Stomach (tissue), 8 donors: ENCODE measurements at regions not wholly inside any gene's neighbourhood (a gene's known extent, or its start where the extent isn't known, plus 50 kb on each side); places are given as distances from the start of the nearest gene placed in this dataset.
A peak's percentile ranks its signal among the peaks of the same experiment; 100 is the strongest.

ENCODE experiments used
- DNase-seq, 2 donors: peaks; one replicate each; pipeline versions ENCODE4 v3.0.0 to v3.0.0-alpha.2; 2013 to 2019
- H3K27ac ChIP-seq, 5 donors: fragments of 200-600 bp in 4 of 5; sonication (generic) in 4 of 5; one replicate each; pipeline ENCODE4 v1.5.1; 2013 to 2019; ENCODE audit warnings: mild to moderate bottlenecking in 1 of 5, moderate library complexity in 1 of 5
- H3K27me3 ChIP-seq, 3 donors: fragments of 200-600 bp; sonication (generic); one replicate each; pipeline ENCODE4 v1.5.1; 2017 to 2019; ENCODE audit warnings: mixed run types in 1 of 3
- H3K36me3 ChIP-seq, 4 donors: fragments of 200-600 bp; sonication (generic); 1 replicate in 3 of 4; 2 replicates in 1 of 4; pipeline ENCODE4 v1.5.1; 2016 to 2019
- H3K4me1 ChIP-seq, 4 donors: fragments of 200-600 bp; sonication (generic); one replicate each; pipeline ENCODE4 v1.5.1; 2016 to 2019
- H3K4me3 ChIP-seq, 4 donors: fragments of 200-600 bp; sonication (generic) in 3 of 4; one replicate each; pipeline ENCODE4 v1.5.1; 2016 to 2019; ENCODE audit warnings: mild to moderate bottlenecking in 1 of 4
- H3K9me3 ChIP-seq, 4 donors: fragments of 200-600 bp; sonication (generic); one replicate each; pipeline ENCODE4 v1.5.1; 2016 to 2019
- EP300 ChIP-seq: sonication (generic); formaldehyde crosslinking; IDR thresholded peaks from one replicate; pipeline ENCODE4 v1.6.1; 2017; ENCODE audit warnings: antibody characterized with exemption
- POLR2A ChIP-seq, 4 donors: fragments of 450-650 bp; IDR thresholded peaks; one replicate each; pipeline ENCODE4 v1.6.1; 2016; ENCODE audit warnings: antibody characterized with exemption in 4 of 4, control low read depth in 2 of 4, mild to moderate bottlenecking in 1 of 4, moderate library complexity in 1 of 4
- POLR2AphosphoS5 ChIP-seq, 3 donors: sonication (generic); formaldehyde crosslinking; IDR thresholded peaks; one replicate each; pipeline ENCODE4 v1.6.1; 2016; ENCODE audit warnings: antibody characterized with exemption in 3 of 3
- WGBS, 5 donors: extraction: QIAGEN DNeasy Blood & Tissue Kit in 3 of 5; methylation state at CpG; one replicate each; pipeline versions ENCODE4 v1.1.5 to v1.1.7; 2013 to 2018; 5-methylcytosine and 5-hydroxymethylcytosine counted together
- intact Hi-C: fragments of 100-400 bp; cut with DNase I; formaldehyde crosslinking; loops from one replicate; pipeline ENCODE4 v1.15.1; 2023; ENCODE audit warnings: low total_unique reads
- TF ChIP-seq, protein P1 (sequence below), 7 experiments: fragments of 450-650 bp in 4 of 7; fragments of 200-600 bp in 3 of 7; sonication (generic) in 3 of 7; IDR thresholded peaks; one replicate each; pipeline ENCODE4 v1.5.1; 2016 to 2019; ENCODE audit warnings: antibody characterized with exemption in 7 of 7, control low read depth in 2 of 7, mild to moderate bottlenecking in 1 of 7
- donor health status: healthy with polysubstance abuse.
- donor health status: Bipolar disorder and iron deficiency.
- donor health status: healthy.

DNA sequence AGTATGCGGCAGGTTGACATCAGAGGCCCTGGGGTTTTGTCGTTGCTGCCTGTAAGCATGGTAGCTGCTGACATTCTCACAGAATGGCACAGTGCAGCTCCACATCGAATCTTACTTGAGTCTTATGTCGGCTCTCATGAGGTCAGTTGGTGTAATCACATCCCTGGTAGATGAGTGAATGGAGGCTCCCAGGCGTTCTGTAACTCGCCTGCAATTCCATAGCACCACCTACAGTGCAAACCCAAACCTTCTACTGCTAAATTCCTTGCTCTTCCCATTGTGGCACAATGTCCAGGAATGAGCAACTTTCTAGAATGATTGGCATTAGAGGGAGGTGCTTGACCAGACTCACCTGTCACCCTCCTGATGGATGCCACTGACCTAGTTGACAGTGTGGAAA is 578.4 kb downstream of the CCDC171 start:
- H3K27ac ChIP-seq: no peak overlapping the region
- DNase-seq: no peak
- 65 to 80% (median 75%) methylated on average over 6 of the region's 6 CpGs for WGBS, 5 donors
- no peaks in the 10 kb centered on the region for H3K36me3 ChIP-seq
- intact Hi-C loops: no loop called here
- no peak for TF ChIP-seq POLR2A (IDR thresholded peaks at IDR 0.05)
- H3K27me3 ChIP-seq: no peaks in the 10 kb centered on the region
- no peak overlapping the region for H3K4me3 ChIP-seq
- peaks cover 0 to 10% (median 0%) of the 10 kb centered on the region in 4 donors for H3K9me3 ChIP-seq
- H3K4me1 ChIP-seq: no peaks in the 10 kb centered on the region

DNA sequence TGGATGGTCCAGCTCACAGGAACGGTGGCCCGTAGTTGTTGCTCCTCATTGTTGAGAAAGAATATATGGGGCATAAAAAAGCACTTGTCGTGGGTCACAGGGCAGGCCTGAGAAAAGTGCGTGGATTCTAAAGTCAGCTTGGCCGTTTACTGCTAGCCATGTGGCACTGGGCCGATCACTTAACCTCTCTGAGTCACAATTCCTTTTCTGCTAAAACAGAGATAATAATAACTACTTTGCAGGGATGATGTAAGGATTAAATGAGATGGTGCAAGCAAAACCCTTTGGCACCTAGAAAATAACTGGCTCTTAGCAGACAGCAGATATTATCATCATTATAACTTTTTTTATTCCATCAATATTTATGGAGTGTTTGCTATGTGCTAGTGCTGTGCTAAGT is 579.7 kb downstream of the CCDC171 start:
- no peaks in the 10 kb centered on the region for H3K27me3 ChIP-seq
- H3K4me1 ChIP-seq: no peaks in the 10 kb centered on the region
- no peak overlapping the region for H3K4me3 ChIP-seq
- no peak for DNase-seq
- peaks cover 0 to 10% (median 0%) of the 10 kb centered on the region in 4 donors for H3K9me3 ChIP-seq
- no peak overlapping the region for H3K27ac ChIP-seq
- H3K36me3 ChIP-seq: no peaks in the 10 kb centered on the region
- 87 to 94% (median 91%) methylated on average over 6 of the region's 6 CpGs for WGBS, 5 donors
- intact Hi-C loops: no loop called here
- no peak for TF ChIP-seq POLR2AphosphoS5 (IDR thresholded peaks at IDR 0.05)
- TF ChIP-seq POLR2A (IDR thresholded peaks at IDR 0.05): no peak
- no peak for TF ChIP-seq EP300
- TF ChIP-seq, protein P1, sequence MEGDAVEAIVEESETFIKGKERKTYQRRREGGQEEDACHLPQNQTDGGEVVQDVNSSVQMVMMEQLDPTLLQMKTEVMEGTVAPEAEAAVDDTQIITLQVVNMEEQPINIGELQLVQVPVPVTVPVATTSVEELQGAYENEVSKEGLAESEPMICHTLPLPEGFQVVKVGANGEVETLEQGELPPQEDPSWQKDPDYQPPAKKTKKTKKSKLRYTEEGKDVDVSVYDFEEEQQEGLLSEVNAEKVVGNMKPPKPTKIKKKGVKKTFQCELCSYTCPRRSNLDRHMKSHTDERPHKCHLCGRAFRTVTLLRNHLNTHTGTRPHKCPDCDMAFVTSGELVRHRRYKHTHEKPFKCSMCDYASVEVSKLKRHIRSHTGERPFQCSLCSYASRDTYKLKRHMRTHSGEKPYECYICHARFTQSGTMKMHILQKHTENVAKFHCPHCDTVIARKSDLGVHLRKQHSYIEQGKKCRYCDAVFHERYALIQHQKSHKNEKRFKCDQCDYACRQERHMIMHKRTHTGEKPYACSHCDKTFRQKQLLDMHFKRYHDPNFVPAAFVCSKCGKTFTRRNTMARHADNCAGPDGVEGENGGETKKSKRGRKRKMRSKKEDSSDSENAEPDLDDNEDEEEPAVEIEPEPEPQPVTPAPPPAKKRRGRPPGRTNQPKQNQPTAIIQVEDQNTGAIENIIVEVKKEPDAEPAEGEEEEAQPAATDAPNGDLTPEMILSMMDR (IDR thresholded peaks at IDR 0.05): no peak

DNA sequence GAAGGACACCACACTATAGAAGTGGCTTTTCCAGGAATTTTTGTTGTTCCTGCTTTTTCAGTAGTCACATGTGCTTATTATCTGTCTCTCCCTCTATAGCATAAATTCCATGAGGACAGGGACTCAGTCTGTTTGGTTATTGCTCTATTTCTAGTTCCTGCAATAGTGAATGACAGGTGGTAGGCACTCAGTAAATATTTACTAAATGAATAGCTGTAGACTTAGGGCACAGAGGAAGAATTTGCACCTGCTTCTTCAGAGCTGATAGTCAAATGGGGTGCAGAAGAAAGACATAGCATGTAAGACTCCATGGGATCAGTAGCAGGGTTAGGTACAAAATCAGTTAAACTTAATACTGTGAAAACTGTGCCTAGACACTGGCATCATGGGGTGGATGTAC is 580.2 kb downstream of the CCDC171 start:
- TF ChIP-seq, protein P1 (IDR thresholded peaks at IDR 0.05): no peak
- TF ChIP-seq POLR2AphosphoS5 (IDR thresholded peaks at IDR 0.05): no peak
- no peak for TF ChIP-seq EP300
- TF ChIP-seq POLR2A (IDR thresholded peaks at IDR 0.05): no peak
- intact Hi-C loops: no loop called here
- Histone ChIP-seq H3K4me1 (no peaks in the 10 kb centered on the region), H3K27me3 (no peaks in the 10 kb centered on the region), H3K36me3 (no peaks in the 10 kb centered on the region), H3K9me3 (peaks cover 0 to 10% (median 0%) of the 10 kb centered on the region in 4 donors), H3K4me3 (no peak overlapping the region), H3K27ac (no peak overlapping the region)
- DNase-seq: no peak

DNA sequence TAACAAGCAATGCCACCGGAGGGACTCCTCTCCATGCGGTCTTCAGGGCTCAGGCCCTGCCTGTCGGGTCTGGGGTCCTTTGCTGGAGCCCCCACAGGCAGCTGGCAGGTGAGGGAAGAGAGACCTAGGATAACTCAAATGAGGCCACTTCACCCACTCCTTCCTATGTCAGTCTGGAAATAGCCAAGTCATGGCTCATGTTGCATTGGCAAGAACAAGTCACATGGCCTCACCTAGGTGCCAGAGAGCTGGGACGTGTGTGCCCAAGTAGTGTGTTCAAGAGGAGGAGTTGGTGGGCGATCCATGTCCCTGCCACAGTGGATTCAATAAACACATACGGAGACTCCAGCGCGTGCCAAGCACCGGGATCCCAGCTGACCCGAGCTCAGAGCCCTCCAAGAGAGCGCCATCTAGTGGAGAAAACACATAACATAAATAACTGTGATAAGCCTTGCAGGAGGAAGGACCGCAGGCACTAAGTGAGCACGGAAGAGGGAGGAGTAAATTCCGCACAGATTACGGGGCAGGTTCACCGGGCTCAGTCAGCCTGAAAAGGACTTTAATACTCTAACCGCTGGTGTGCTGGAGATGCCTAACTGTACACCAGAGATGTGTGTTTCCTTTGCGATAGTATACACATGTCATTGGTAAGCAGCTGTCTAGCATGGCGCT is 580.8 kb downstream of the CCDC171 start:
- Histone ChIP-seq H3K4me1 (no peaks in the 10 kb centered on the region), H3K27ac (no peak overlapping the region), H3K36me3 (no peaks in the 10 kb centered on the region), H3K9me3 (peaks cover 0 to 10% (median 0%) of the 10 kb centered on the region in 4 donors), H3K4me3 (no peak overlapping the region), H3K27me3 (no peaks in the 10 kb centered on the region)
- TF ChIP-seq, protein P1 (IDR thresholded peaks at IDR 0.05): peak in 2 of 7 experiments; percentile 10 to 38
- TF ChIP-seq POLR2A (IDR thresholded peaks at IDR 0.05): no peak
- no peak for TF ChIP-seq EP300
- TF ChIP-seq POLR2AphosphoS5 (IDR thresholded peaks at IDR 0.05): no peak
- DNase-seq: peak in 1 of 2 donors; percentile 67
- intact Hi-C loops: no loop called here
- 33 to 46% (median 42%) methylated on average over 19 of the region's 19 CpGs for WGBS, 5 donors

DNA sequence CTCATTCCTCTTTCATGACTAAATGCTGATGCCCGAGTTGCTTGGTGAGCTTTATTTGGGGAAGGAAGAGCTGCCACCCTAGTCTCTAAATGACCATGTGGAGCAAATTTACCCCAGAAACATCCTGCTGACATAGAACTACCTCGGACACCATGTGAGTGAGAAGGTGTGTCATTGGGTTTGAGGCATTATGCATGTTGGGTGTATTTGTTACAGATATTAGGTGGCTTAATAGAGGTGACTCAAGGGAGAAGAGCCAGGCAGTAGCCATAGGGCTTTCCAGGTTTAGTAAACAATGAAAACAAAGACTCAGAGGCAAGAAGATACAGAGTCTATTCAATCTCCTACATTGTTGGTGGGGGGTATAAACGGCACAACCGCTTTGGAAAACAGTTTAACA is 581.5 kb downstream of the CCDC171 start:
- Histone ChIP-seq H3K27me3 (no peaks in the 10 kb centered on the region), H3K4me3 (no peak overlapping the region), H3K27ac (no peak overlapping the region), H3K36me3 (no peaks in the 10 kb centered on the region), H3K4me1 (no peaks in the 10 kb centered on the region), H3K9me3 (peaks cover 0 to 7% (median 0%) of the 10 kb centered on the region in 4 donors)
- intact Hi-C loops: no loop called here
- no peak for DNase-seq
- TF ChIP-seq EP300 (no peak), POLR2AphosphoS5 (IDR thresholded peaks at IDR 0.05) (no peak), POLR2A (IDR thresholded peaks at IDR 0.05) (no peak)
- TF ChIP-seq, protein P1 (IDR thresholded peaks at IDR 0.05): no peak
- 70 to 77% (median 74%) methylated on average over 4 of the region's 4 CpGs for WGBS, 5 donors
